ENCODE measurements at regions not wholly inside any gene's neighbourhood (a gene's known extent, or its start where the extent isn't known, plus 50 kb on each side); places are given as distances from the start of the nearest gene placed in this dataset.
"Not testable (repeated sequence)": the region's sequence is repeated elsewhere in the genome, so short reads cannot be mapped to it uniquely, and the experiment has no call there.

GRCh38 chr16:59699786-59700185 is 965.7 kb upstream of the GOT2 start:
- FAIRE-seq (no peak), DNase-seq (ENCODE audit: insufficient read length, low spot score) (no peak)

GRCh38 chr16:59698346-59699020 is 964.4 kb upstream of the GOT2 start:
- FAIRE-seq (no peak), DNase-seq (ENCODE audit: insufficient read length, low spot score) (no peak)

- FAIRE-seq (no peak), DNase-seq (ENCODE audit: insufficient read length, low spot score) (no peak)
These were observed 963.6 kb upstream of the GOT2 start for GRCh38 chr16:59697761-59698160.

GRCh38 chr16:59697236-59697635 is 963.1 kb upstream of the GOT2 start:
- FAIRE-seq (no peak), DNase-seq (ENCODE audit: insufficient read length, low spot score) (no peak)

GRCh38 chr16:59696495-59696894 is 962.4 kb upstream of the GOT2 start:
- FAIRE-seq, result no peak
- no peak for DNase-seq (ENCODE audit: insufficient read length, low spot score)

GRCh38 chr16:59690216-59690615 is 956.1 kb upstream of the GOT2 start:
- FAIRE-seq, result no peak
- DNase-seq (ENCODE audit: insufficient read length, low spot score), result no peak

GRCh38 chr16:59688006-59688405 is 953.9 kb upstream of the GOT2 start:
- DNase-seq (ENCODE audit: insufficient read length, low spot score) (no peak), FAIRE-seq (no peak)

GRCh38 chr16:59686405-59686804 is 952.3 kb upstream of the GOT2 start:
- FAIRE-seq (no peak), DNase-seq (ENCODE audit: insufficient read length, low spot score) (no peak)

- FAIRE-seq, result no peak
- DNase-seq (ENCODE audit: insufficient read length, low spot score), result no peak
These were observed 950.8 kb upstream of the GOT2 start for GRCh38 chr16:59684911-59685310.

GRCh38 chr16:59683709-59684108 is 949.6 kb upstream of the GOT2 start:
- FAIRE-seq (no peak), DNase-seq (ENCODE audit: insufficient read length, low spot score) (no peak)

- no peak for DNase-seq (ENCODE audit: insufficient read length, low spot score)
- FAIRE-seq, result no peak
These were observed 931.6 kb upstream of the GOT2 start for GRCh38 chr16:59665618-59666220.

GRCh38 chr16:59658572-59658971 is 924.5 kb upstream of the GOT2 start:
- DNase-seq (ENCODE audit: insufficient read length, low spot score), result no peak
- no peak for FAIRE-seq

GRCh38 chr16:59655031-59655430 is 920.9 kb upstream of the GOT2 start:
- no peak for FAIRE-seq
- no peak for DNase-seq (ENCODE audit: insufficient read length, low spot score)

- no peak for FAIRE-seq
These were observed 920.3 kb upstream of the GOT2 start for GRCh38 chr16:59654455-59654854.

GRCh38 chr16:59651662-59652061 is 917.5 kb upstream of the GOT2 start:
- DNase-seq (ENCODE audit: insufficient read length, low spot score) (no peak), FAIRE-seq (no peak)

More at GRCh38 chr16:59654455-59654854, 920.3 kb upstream of the GOT2 start:
- DNase-seq (ENCODE audit: insufficient read length, low spot score), result no peak

GRCh38 chr16:59645194-59645593 is 911.1 kb upstream of the GOT2 start:
- DNase-seq (ENCODE audit: insufficient read length, low spot score) (no peak), FAIRE-seq (no peak)

- DNase-seq (ENCODE audit: insufficient read length, low spot score), result no peak
- FAIRE-seq, result no peak
These were observed 901.6 kb upstream of the GOT2 start for GRCh38 chr16:59635674-59636073.

- no peak for FAIRE-seq
- no peak for DNase-seq (ENCODE audit: insufficient read length, low spot score)
These were observed 900.8 kb upstream of the GOT2 start for GRCh38 chr16:59634951-59635350.

- DNase-seq (ENCODE audit: insufficient read length, low spot score) (no peak), FAIRE-seq (no peak)
These were observed 900.0 kb upstream of the GOT2 start for GRCh38 chr16:59634004-59634579.

GRCh38 chr16:59632276-59632855 is 898.2 kb upstream of the GOT2 start:
- no peak for FAIRE-seq
- DNase-seq (ENCODE audit: insufficient read length, low spot score), result no peak

- not testable (repeated sequence) for FAIRE-seq; DNase-seq (ENCODE audit: insufficient read length, low spot score)
These were observed 890.3 kb upstream of the GOT2 start for GRCh38 chr16:59624381-59624780.
